Brain microvascular endothelial cell (primary cell): ENCODE measurements at regions not wholly inside any gene's neighbourhood (a gene's known extent, or its start where the extent isn't known, plus 50 kb on each side); places are given as distances from the start of the nearest gene placed in this dataset.

ENCODE experiments used
- DNase-seq: peaks from one replicate; pipeline ENCODE4 v3.0.0-alpha.2; 2020
- H3K27ac ChIP-seq: fragments of 250-450 bp; sonication (Bioruptor Pico); 2 replicates; pipeline ENCODE4 v1.5.1; 2020; ENCODE audit warnings: mild to moderate bottlenecking, moderate library complexity
- H3K27me3 ChIP-seq: fragments of 250-450 bp; sonication (Bioruptor Pico); replicated peaks from 2 replicates; pipeline ENCODE4 v1.5.1; 2020; ENCODE audit warnings: mild to moderate bottlenecking
- H3K36me3 ChIP-seq: fragments of 250-450 bp; sonication (Bioruptor Pico); replicated peaks from 2 replicates; pipeline ENCODE4 v1.5.1; 2020; ENCODE audit warnings: mild to moderate bottlenecking
- H3K4me3 ChIP-seq: 2 replicates; pipeline ENCODE4 v1.5.1; 2011; ENCODE audit warnings: low read depth, mild to moderate bottlenecking, control low read depth, low read length, moderate library complexity
- CTCF ChIP-seq: IDR thresholded peaks from 2 replicates; pipeline ENCODE4 v1.5.1; 2011; ENCODE audit warnings: low read depth, mild to moderate bottlenecking, moderate library complexity, low read length, control low read depth, inconsistent platforms; ENCODE audit errors: missing control alignments
- in situ Hi-C: cut with HindIII; loops from 2 replicates; pipeline ENCODE4 v1.10.0; 2017; ENCODE audit warnings: low sequenced_read_pairs, low pct_ligation_motif_present

DNA sequence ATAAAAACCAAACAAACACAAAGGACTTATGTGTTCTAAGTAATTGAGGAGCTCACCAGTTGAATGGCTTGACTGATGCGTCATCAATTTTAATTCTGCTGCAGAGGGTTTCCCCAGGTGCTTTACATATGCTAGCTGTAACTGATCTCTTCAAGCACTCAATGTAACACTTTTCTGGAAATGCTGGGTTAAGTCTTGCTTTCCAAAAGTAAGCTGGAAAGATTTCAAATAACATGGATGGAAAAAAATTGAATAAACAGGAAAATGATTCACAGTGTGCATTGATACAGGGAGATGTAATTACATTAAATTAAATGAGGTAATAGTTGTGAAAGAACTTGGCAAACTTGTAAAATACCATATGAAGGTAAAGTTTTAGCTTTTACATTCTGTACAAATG, 186.7 kb upstream of the WDFY3 start:
- no peak for DNase-seq
- Histone ChIP-seq H3K27me3 (no peaks in the 10 kb centered on the region), H3K36me3 (no peaks in the 10 kb centered on the region), H3K4me3 (no peak overlapping the region), H3K27ac (no peak overlapping the region)
- in situ Hi-C loops = no loop called here
- no peak for TF ChIP-seq CTCF

DNA sequence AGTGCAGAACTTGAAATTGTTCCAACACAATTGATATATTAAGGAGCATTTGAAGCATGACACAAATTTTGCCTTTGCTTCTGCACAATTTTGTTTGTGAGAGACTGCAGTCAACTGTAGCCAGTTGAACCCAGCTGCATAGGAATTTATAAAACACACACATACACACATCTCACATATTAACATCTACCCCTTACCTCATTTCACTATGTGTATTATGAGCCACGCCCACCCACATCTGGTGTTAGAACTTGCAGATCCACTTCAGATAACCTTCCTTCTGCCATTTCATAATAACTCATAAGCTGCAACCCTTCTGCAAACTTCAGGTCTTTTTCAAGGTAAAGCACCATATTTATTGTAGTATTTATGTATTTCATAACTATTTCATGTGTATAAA, 188.1 kb upstream of the WDFY3 start:
- in situ Hi-C loops = no loop called here
- Histone ChIP-seq H3K27me3 (no peaks in the 10 kb centered on the region), H3K27ac (no peak overlapping the region), H3K36me3 (no peaks in the 10 kb centered on the region), H3K4me3 (no peak overlapping the region)
- DNase-seq = no peak
- no peak for TF ChIP-seq CTCF

GRCh38 chr4:85165808-85166207, 199.3 kb upstream of the WDFY3 start:
- no peaks in the 10 kb centered on the region for H3K27me3 ChIP-seq
- no peak for TF ChIP-seq CTCF
- H3K27ac ChIP-seq = no peak overlapping the region
- H3K36me3 ChIP-seq = no peaks in the 10 kb centered on the region
- in situ Hi-C loops = no loop called here
- no peak overlapping the region for H3K4me3 ChIP-seq
- no peak for DNase-seq

DNA sequence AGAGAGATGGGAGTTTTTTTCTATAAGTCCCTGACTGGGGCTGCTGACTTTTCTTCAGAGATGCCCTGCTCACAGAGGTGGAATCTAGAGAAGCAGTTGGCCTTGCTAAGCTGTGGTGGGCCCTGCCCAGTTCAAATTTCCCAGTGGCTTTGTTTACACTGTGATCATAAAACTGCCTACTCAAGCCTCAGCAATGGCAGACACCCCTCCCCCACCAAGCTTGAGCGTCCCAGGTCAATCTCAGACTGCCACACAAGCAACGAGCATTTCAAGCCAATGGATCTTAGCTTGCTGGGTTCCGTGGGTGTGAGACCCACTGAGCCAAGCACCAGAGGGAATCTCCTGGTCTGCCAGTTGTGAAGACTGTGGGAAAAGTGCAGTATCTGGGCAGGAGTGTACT, 199.8 kb upstream of the WDFY3 start:
- H3K4me3 ChIP-seq = no peak overlapping the region
- H3K36me3 ChIP-seq = no peaks in the 10 kb centered on the region
- in situ Hi-C loops = no loop called here
- H3K27ac ChIP-seq = no peak overlapping the region
- no peaks in the 10 kb centered on the region for H3K27me3 ChIP-seq
- no peak for TF ChIP-seq CTCF
- DNase-seq = no peak

- no peak for DNase-seq
- Histone ChIP-seq H3K27me3 (no peaks in the 10 kb centered on the region), H3K4me3 (no peak overlapping the region), H3K27ac (no peak overlapping the region), H3K36me3 (no peaks in the 10 kb centered on the region)
- TF ChIP-seq CTCF = no peak
- in situ Hi-C loops = no loop called here
Measured at GRCh38 chr4:85168234-85168834, 201.8 kb upstream of the WDFY3 start.

DNA sequence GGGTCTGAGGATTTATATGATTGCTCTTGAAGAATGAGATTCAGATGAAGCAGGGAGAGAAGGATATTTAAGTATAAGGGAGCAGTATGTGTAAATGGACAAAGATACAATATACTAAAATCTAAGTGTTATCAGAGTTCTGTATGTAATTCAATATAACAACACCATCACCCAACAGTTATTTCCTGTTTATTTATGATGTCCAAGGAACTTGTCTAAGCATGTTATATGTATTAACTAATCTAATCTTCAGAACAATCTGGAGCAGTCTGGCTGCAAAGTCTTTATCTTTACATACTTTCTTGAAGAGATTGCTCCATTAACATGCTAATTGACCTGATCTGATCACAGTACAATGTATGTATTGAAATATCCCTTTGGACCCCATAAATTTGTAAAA, 203.8 kb upstream of the WDFY3 start:
- H3K27me3 ChIP-seq = no peaks in the 10 kb centered on the region
- in situ Hi-C loops = no loop called here
- TF ChIP-seq CTCF = no peak
- no peaks in the 10 kb centered on the region for H3K36me3 ChIP-seq
- H3K4me3 ChIP-seq = no peak overlapping the region
- no peak overlapping the region for H3K27ac ChIP-seq
- no peak for DNase-seq
